ENCODE measurements at regions not wholly inside any gene's neighbourhood (a gene's known extent, or its start where the extent isn't known, plus 50 kb on each side); places are given as distances from the start of the nearest gene placed in this dataset.

DNA sequence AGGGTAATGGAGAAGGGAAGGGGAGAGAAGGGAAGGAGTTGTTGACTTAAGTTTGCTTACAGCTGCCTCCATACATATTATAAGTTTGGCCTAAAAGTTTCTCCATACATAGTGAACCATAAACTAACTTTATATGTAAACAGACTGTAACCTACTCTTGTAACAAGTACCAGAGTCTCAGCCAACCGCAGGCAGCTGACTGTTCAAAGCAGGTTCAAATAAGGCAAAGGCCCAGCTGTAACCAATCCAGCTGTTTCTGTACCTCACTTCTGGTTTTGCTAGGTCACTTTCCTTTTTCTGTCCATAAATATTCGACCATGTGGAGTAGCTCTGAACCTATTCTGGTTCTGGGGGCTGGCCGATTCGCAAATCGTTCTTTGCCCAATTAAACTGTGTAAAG is 591.2 kb downstream of the INSC start:
- DNase-seq: no peak

DNA sequence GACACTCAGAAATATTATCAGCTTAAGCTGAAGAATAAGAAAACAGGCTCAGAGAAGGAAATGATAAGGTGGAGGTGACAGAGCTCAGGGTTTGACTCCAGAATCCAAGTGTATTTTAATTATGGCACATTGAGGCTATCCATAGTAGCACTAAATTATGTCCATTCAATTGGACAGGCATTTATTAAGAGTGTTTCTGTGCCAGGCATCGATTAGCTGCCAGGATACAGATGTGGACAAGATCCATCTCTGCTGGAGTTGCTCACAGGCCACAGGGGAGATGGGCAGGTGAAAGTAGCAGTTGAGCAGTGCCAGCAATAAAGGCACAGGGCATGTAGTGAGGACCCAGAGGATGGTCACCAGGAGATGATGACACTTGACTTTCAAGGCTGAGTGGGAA is 592.5 kb downstream of the INSC start:
- DNase-seq: no peak

DNA sequence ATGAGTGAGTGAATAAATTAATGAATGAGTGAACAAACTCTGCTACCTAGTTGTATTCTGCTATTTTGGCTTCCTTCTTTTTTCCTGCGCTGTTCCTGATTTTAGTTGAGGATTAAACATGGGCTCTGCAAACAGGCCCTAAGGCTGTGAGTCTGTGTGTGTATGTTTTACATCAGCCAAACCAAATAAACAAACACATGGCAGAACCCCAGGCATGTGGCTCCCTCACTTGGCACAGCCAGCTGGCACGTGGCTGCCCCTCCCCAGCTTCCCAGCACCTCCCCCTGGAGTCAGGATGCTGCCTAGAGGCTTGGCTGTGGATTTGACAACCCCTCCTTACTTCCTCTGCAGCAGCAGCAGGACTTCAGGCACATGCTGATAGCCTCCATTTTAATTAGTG is 593.2 kb downstream of the INSC start:
- no peak for DNase-seq

- DNase-seq: no peak
These were observed 596.0 kb downstream of the INSC start for GRCh38 chr11:15710580-15711275.

DNA sequence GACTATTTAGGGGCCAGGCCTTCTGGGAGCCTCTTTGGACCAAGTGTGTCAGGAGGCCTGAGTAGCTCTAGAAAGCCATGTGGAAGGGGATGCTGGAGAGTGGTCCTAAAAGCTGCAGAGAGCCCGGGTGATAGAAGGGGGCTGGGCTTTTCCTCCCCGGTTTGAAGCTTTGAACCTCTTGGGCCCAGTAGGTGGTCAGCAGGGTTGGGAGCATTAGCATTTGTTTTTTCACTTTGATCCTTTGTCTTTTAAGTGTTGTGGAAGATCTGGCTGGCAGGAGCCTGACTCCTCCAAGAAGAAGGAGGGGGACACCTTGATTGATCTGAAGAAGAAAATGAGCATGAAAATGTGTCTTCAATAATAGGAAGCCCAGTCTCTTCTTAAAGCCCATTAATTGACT is 596.6 kb downstream of the INSC start:
- no peak for DNase-seq

DNA sequence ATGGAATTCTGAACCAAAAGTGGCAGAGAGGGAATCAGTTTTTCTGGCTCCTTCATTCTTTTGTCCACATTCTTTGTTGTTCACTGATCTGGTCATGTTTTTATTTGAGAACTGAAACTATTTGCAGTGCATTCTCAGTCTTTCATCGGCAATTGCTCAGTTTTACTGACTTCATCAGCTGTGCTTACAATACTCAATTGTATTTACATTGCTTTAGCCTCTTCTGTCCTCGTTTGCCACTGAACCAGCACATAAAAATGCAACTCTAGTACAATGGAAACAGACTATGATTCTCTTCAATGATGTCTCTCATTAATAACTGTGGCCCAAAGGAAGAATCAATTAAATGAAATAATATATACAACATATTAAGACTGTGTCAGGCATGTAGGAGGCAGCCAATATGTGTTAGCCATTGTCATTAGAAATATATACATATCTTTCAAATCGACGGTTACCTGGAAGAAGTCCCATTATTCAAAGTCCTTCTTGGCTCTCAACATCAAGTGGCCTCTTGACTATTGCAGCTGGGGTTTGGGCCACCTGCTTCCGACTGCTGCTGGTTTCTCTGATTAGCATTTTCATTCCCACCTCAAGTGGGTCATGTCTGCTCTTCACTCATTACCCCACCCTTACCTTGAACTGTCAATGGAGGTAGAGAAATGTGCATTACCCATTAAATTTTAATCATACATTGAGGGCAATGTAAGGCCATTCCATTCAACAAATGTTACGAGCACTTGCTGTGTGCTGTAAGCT is 600.1 kb downstream of the INSC start:
- no peak for DNase-seq

- DNase-seq: no peak
These were observed 601.8 kb downstream of the INSC start for GRCh38 chr11:15716550-15716949.

DNA sequence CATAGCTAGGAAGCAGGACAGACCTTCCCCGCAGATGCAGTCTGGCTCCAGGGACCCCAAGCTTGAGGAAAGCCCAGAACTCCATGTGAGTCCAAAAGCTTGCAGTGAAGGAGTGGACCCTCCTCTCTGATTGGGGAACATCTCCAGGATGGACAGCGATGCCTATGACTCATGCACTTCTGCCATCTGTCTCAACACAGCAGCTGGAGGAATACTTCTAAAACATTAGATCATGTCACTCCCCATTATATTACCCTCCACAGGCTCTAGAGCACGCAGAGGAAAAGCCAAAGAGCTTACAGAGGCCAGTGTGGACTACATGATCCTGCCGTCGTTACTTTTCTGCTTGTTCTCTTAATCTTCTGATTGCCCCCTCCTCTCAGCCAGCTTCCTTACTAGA is 605.7 kb downstream of the INSC start:
- DNase-seq: no peak

DNA sequence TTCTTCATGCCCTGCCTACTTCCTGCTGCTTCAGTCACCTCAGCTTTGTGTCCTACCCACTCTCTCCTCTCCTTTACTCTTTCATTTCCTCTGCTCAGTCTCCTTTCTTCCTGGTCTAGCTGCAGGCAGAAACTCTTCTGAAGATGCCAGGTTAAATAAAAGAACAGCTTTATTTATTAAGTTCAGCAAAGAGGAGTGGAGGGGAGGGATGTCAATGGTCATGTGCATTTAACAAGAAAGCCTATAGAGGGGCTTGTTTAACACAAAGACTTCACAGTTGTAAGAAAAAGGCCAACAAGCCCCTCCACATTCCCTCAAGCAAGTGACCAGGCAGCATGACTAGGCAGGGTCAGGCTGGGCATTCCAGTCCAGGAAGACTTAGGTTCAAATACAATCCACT is 609.2 kb downstream of the INSC start:
- no peak for DNase-seq

GRCh38 chr11:15724601-15725000 is 609.9 kb downstream of the INSC start:
- DNase-seq: no peak

GRCh38 chr11:15725246-15725645 is 610.5 kb downstream of the INSC start:
- DNase-seq: no peak

GRCh38 chr11:15726221-15726746 is 611.6 kb downstream of the INSC start:
- no peak for DNase-seq

DNA sequence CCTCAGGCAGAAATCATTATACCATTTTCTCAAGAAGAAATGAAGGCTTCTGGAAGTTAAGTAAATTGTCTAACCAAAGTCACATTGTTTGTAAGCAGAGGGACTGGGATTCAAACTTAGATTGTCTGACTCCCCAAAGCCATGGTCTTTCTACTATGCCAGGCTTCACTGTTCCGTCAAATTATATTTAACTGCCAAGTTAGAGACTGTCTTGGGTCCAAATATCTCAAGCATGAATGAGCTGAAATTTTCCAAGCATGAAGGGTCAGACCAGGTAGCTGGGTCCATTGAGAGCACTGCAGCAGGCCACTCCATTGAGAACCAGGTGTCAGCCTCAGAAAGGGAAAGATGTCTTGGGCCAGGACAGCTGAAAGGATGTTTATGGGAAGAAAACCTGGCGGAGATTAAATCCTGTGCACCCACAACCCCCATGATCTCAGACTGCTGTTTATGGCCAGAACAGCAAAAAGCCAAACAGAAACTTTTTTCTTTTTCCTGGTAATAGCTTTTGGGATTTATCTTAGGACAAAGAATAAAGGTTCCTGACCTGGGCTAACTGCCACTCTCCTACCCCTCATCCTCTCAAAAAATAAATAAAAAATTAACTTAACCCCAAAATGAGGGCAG is 612.3 kb downstream of the INSC start:
- no peak for DNase-seq

- no peak for DNase-seq
These were observed 612.8 kb downstream of the INSC start for GRCh38 chr11:15727520-15727914.

DNA sequence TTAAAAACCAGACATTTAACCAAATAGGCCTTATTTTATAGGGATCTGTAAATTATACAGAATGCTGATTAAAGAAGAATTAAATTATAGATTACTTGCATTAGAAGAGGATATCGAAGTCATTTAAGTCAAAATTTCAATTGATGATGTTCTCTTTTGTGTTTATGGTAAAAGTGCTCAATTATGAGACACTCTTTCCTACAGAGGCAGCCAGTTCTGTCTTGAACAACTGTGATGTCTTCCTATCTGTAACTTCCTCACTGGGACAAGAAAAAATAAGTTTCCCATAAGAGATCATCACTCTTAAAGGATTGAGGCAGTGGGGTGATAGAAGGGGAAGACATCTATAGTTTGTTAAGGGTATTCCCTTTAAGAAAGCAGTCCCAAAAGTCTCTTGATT is 613.5 kb downstream of the INSC start:
- no peak for DNase-seq

GRCh38 chr11:15730263-15730994 is 615.7 kb downstream of the INSC start:
- DNase-seq: no peak

DNA sequence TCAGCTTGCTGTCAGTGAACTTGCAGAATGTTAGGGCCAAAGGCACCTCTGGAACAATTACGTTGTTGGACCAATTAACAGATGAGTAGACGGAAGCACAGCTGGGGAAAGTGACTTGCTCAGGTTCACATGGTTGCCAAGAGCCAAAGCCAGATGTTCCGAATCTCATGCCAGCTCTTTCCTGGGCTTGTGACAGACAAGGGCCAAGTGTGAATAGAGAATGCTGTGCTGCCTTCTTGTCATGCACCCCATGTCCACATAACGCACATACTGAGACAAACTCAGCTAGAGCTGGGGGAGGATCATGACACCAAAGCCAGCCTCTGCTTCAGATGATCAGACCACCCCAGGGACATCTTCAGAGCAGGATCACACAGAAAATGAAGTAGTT is 616.3 kb downstream of the INSC start:
- DNase-seq: no peak

DNA sequence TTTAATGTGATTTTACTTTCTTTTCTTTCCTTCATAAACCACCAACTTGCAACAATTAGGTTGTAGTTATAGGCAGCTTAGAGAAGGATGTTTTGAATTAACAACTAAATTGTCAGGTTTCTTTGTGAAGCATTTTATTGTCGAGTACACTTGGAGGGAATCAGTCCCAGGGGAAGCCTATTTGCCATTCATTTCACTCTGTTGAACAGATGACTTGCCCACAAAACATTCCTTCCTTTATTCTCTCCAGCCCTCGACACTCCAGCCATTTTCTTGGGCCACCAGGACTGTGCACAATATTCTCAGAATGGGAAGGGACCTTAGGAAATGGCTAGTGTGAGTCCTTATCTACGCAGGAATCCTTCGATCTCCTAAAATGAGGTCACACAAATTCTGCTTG is 620.6 kb downstream of the SOX6 start:
- no peak for DNase-seq

- DNase-seq: no peak
These were observed 619.0 kb downstream of the SOX6 start for GRCh38 chr11:15737320-15737719.

GRCh38 chr11:15738931-15739330 is 617.4 kb downstream of the SOX6 start:
- no peak for DNase-seq

- no peak for DNase-seq
These were observed 613.5 kb downstream of the SOX6 start for GRCh38 chr11:15742626-15743519.

DNA sequence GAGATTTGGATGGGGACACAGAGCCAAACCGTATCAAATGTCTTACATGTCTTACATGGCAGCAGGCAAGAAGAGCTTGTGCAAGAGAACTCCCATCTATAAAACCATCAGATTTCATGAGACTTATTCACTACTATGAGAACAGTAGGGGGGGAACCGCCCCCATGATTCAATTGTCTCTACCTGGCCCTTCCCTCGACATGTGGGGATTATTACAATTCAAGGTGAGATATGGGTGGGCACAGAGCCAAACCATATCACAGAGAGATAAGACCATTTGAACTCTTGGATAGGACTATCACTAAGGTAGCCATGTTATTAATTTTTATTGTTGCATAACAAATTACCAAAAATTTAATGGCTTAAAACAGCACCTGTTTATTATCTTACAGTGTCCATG is 611.7 kb downstream of the SOX6 start:
- DNase-seq: no peak

All from activated gamma-delta T cell treated with Interleukin-2 at 50 U/mL for 16 hours (primary cell).